Esophagus (tissue), 2 donors: ENCODE measurements at regions not wholly inside any gene's neighbourhood (a gene's known extent, or its start where the extent isn't known, plus 50 kb on each side); places are given as distances from the start of the nearest gene placed in this dataset.

Experiments
- H3K27ac ChIP-seq, 2 donors: one replicate each; pipeline ENCODE4 v1.5.1; 2013; ENCODE audit warnings: low read depth in 2 of 2, mild to moderate bottlenecking in 2 of 2, inconsistent platforms in 1 of 2, low read length in 1 of 2, moderate library complexity in 1 of 2
- H3K27me3 ChIP-seq, 2 donors: one replicate each; pipeline ENCODE4 v1.6.1; 2013; ENCODE audit warnings: low read length in 2 of 2, control low read depth in 1 of 2, mild to moderate bottlenecking in 1 of 2; ENCODE audit not compliant: insufficient read depth in 2 of 2, control insufficient read depth in 1 of 2
- H3K36me3 ChIP-seq, 2 donors: one replicate each; pipeline ENCODE4 v1.6.1; 2013; ENCODE audit warnings: low read length in 1 of 2; ENCODE audit not compliant: control insufficient read depth in 2 of 2, insufficient read depth in 2 of 2
- H3K4me1 ChIP-seq, 2 donors: one replicate each; pipeline ENCODE4 v1.6.1; 2013; ENCODE audit warnings: low read length in 1 of 2; ENCODE audit not compliant: control insufficient read depth in 2 of 2, insufficient read depth in 2 of 2
- H3K4me3 ChIP-seq, 2 donors: one replicate each; pipeline ENCODE4 v1.5.1; 2013; ENCODE audit warnings: low read length in 2 of 2, mild to moderate bottlenecking in 2 of 2, low read depth in 1 of 2, moderate library complexity in 1 of 2
- H3K9me3 ChIP-seq, 2 donors: one replicate each; pipeline ENCODE4 v1.6.1; 2013; ENCODE audit warnings: mild to moderate bottlenecking in 2 of 2, low read depth in 1 of 2, low read length in 1 of 2, moderate library complexity in 1 of 2; ENCODE audit not compliant: control insufficient read depth in 2 of 2, insufficient read depth in 1 of 2
- WGBS, 2 donors: extraction: QIAGEN DNeasy Blood & Tissue Kit; methylation state at CpG; one replicate each; pipeline ENCODE4 v1.1.7; 2013; 5-methylcytosine and 5-hydroxymethylcytosine counted together
- donor health status: healthy with polysubstance abuse.
- donor health status: Bipolar disorder and iron deficiency.

DNA sequence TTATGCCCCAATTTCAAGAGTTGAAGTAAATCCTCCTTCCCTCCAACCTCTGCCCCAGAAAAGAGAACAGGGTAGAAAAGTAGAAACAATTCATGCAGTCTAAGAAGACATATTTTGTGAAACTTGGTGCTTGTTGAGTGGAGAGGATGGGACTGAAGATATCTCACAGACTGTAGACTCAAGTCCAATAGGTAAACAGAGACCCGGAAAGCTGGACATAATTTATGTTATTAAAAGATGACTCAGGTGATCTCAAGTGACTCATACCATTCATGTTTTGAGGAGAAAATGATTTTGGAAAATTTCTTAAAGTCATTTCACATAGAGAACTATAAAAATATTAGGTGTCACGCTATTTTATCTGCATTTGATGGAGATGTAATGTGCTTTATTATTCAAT is 203.1 kb upstream of the SOX9 start:
- Histone ChIP-seq H3K27ac (no peak overlapping the region), H3K4me1 (no peaks in the 10 kb centered on the region), H3K27me3 (peaks cover 0 to 4% of the 10 kb centered on the region in 2 donors), H3K4me3 (no peak overlapping the region), H3K36me3 (no peaks in the 10 kb centered on the region), H3K9me3 (no peaks in the 10 kb centered on the region)
- 70 to 73% methylated on average over 2 of the region's 2 CpGs for WGBS, 2 donors

DNA sequence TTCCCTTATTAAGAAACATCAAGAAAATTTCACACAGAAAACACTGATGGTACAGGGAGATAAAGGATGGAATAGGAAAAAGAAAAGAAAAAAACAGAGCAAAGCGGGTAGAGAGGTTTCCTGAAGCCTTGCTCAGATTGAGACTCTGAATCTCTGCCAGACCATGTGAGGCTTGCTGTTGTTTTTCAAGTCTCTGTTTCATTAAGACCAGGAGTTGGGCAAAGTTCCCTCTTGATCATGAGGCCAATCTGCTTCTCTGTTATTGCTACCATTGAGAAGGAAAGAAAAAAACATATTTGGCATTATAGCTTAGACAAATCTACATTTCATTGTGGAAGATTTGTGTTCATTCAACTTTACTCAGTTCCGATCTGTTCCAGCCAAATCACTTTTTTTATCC is 201.6 kb upstream of the SOX9 start:
- Histone ChIP-seq H3K27me3 (peaks cover 0 to 4% of the 10 kb centered on the region in 2 donors), H3K36me3 (no peaks in the 10 kb centered on the region), H3K27ac (no peak overlapping the region), H3K4me1 (no peaks in the 10 kb centered on the region), H3K4me3 (no peak overlapping the region), H3K9me3 (no peaks in the 10 kb centered on the region)
- 59 to 69% methylated on average over 2 of the region's 2 CpGs for WGBS, 2 donors

DNA sequence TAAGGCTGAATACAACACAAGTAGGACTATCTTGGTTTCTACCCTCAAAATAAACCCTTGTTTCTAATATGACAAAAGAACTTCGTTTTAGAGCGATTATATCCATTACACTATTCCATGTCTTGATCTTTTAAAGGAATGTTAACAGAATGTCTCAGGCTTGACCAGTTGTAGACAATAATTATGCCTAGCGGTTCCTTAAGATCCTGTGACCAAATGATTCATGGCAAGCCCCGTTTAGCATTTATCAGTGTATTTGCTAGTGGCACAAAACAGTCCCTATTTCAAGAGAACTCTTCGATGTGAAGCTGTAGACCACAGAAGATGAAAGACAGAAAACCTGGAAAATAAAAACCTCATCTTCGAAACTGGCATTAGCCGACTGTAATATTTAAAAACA is 200.9 kb upstream of the SOX9 start:
- no peaks in the 10 kb centered on the region for H3K36me3 ChIP-seq
- no peaks in the 10 kb centered on the region for H3K9me3 ChIP-seq
- peaks cover 0 to 2% of the 10 kb centered on the region in 2 donors for H3K27me3 ChIP-seq
- WGBS, 2 donors: 70 to 80% methylated on average over 7 of the region's 7 CpGs
- no peak overlapping the region for H3K27ac ChIP-seq
- H3K4me3 ChIP-seq: no peak overlapping the region
- no peaks in the 10 kb centered on the region for H3K4me1 ChIP-seq

DNA sequence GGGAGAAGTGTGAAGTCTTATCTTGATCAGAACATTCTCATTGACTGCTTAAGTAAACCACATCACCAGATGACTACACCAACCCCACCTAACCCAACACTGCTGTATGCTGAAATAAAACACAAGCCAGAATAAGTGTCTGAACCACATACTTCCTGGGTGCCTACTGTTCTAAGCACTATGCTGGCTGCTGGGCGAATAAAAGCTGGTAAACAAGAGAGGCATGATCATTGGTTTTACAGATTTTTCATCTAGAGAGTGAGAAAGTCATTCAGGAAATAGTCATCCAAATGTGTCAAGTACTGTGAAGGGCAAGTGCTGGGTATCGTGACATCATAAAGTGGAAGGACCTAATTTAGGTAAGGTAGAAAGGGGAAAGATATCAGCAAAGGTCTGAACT is 199.0 kb upstream of the SOX9 start:
- H3K4me3 ChIP-seq: no peak overlapping the region
- 81 to 85% methylated on average over 2 of the region's 2 CpGs for WGBS, 2 donors
- H3K27ac ChIP-seq: no peak overlapping the region

DNA sequence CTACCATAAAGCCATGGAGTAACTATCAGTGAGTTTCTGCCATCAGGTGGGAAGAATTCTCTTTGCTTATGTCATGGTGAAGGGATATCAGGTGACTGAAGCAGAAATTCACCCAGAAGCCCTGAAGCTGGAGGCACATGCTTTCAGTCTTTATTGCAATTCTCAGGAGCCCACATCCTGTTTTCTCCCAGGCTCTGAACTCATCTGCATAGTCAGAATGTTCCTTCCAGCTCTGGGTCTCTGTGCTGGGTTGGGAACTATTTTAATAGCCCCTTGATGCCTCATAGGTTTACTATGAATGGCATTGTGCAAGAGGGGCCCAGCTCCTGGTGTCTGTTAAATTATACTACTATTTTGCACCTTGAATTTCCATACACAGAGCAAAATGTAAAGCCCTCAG is 198.4 kb upstream of the SOX9 start:
- no peaks in the 10 kb centered on the region for H3K9me3 ChIP-seq
- no peaks in the 10 kb centered on the region for H3K4me1 ChIP-seq
- H3K36me3 ChIP-seq: no peaks in the 10 kb centered on the region
- H3K27me3 ChIP-seq: no peaks in the 10 kb centered on the region
- no peak overlapping the region for H3K4me3 ChIP-seq
- H3K27ac ChIP-seq: no peak overlapping the region

More for the DNA sequence above, 199.0 kb upstream of the SOX9 start:
- Histone ChIP-seq H3K27me3 (no peaks in the 10 kb centered on the region), H3K36me3 (no peaks in the 10 kb centered on the region), H3K4me1 (no peaks in the 10 kb centered on the region), H3K9me3 (no peaks in the 10 kb centered on the region)

DNA sequence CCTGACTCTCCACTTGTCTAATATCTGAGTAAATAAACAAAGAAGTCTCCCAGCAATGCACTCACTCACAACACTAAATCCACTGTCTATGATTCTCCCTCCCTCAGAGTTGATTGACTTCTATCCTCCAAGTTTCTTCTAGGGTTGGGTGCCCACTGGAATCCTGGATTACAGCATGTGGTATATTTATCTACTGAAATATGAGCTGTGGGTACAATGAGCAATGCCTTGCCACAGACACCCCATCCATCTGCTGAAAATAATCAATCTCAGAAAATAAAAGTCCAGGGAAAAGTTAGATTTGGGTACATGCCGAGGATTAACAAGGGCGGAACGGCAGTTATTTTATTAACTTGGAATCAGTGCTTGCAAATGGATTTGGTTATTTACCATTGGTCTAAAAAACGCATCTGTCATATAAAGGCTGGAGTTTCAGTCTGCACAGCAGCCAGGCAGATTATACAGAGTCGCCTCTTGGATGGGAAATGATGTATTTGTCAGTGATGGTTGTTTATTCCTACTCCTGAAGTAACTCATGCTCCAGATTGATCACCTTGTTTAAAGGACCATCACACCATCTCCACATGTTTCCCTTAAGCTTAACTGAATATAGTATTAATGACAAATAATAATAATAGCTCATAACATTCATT is 193.9 kb upstream of the SOX9 start:
- WGBS, 2 donors: 50 to 51% methylated on average over 5 of the region's 5 CpGs
- no peaks in the 10 kb centered on the region for H3K36me3 ChIP-seq
- H3K9me3 ChIP-seq: no peaks in the 10 kb centered on the region
- H3K4me3 ChIP-seq: no peak overlapping the region
- H3K27me3 ChIP-seq: no peaks in the 10 kb centered on the region
- H3K4me1 ChIP-seq: no peaks in the 10 kb centered on the region
- no peak overlapping the region for H3K27ac ChIP-seq

DNA sequence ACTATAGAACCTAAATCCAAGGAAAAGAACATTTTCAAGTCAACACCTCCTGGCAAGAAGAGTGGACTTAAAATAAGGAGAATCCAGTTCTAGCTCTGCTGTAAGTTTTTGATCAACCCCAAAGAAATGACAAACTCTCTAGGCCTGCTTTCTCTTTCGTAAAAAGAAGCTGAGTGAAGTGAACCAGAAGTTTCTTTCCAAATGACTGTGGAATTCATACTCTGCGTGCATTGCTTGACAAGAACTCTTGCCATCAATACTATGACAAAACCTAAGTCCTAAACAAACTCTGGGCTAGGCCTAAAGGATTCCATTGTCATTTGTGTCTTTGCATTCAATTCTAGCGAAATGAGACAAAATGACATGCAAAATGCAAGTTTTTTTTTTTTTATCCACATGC is 187.5 kb upstream of the SOX9 start:
- Histone ChIP-seq H3K27ac (no peak overlapping the region), H3K36me3 (no peaks in the 10 kb centered on the region), H3K27me3 (no peaks in the 10 kb centered on the region), H3K4me3 (no peak overlapping the region), H3K9me3 (no peaks in the 10 kb centered on the region), H3K4me1 (no peaks in the 10 kb centered on the region)
- 81 to 83% methylated on average over 3 of the region's 3 CpGs for WGBS, 2 donors

DNA sequence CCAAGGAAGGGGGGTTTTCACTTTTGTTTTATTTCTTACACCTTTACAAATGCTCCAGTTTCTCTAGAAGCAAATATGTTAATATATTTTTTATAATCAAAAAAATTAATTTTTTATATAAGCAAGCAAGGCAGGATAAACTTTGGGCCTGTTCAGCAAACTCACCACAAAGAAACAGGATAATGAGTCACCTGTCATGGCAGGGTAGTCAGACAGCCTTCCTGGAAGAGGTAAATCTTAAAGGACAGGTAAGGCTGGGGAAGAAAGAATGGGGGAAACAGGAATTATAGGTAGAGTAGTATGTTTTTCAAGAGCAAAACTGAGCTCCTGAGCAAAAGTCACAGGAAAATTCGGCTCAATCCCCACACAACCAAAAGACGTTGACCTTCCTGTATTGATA is 186.3 kb upstream of the SOX9 start:
- no peaks in the 10 kb centered on the region for H3K36me3 ChIP-seq
- no peaks in the 10 kb centered on the region for H3K9me3 ChIP-seq
- no peaks in the 10 kb centered on the region for H3K4me1 ChIP-seq
- H3K27me3 ChIP-seq: no peaks in the 10 kb centered on the region
- no peak overlapping the region for H3K27ac ChIP-seq
- WGBS, 2 donors: 80 to 84% methylated on average over 2 of the region's 2 CpGs
- no peak overlapping the region for H3K4me3 ChIP-seq

DNA sequence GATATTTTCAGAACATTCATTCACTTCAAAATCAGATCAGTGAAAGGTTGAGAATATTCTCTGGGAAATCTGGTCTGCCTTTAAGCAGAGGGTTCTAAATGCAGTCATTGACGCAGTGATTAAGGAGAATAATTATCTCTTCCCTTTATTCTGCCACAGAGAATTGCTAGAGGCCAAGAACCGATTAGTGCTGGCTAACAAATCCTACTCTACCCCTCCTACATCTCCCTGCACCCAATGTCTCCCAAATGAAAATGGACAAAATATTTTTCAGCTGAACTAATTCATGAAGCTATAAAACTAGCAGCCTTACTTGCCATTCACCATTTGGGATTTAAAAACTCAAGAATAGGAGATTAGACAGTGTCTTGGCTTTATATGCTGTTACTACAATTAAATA is 185.5 kb upstream of the SOX9 start:
- Histone ChIP-seq H3K27me3 (no peaks in the 10 kb centered on the region), H3K4me1 (no peaks in the 10 kb centered on the region), H3K27ac (no peak overlapping the region), H3K9me3 (no peaks in the 10 kb centered on the region), H3K36me3 (no peaks in the 10 kb centered on the region), H3K4me3 (no peak overlapping the region)
- 59 to 62% methylated on average over 2 of the region's 2 CpGs for WGBS, 2 donors

DNA sequence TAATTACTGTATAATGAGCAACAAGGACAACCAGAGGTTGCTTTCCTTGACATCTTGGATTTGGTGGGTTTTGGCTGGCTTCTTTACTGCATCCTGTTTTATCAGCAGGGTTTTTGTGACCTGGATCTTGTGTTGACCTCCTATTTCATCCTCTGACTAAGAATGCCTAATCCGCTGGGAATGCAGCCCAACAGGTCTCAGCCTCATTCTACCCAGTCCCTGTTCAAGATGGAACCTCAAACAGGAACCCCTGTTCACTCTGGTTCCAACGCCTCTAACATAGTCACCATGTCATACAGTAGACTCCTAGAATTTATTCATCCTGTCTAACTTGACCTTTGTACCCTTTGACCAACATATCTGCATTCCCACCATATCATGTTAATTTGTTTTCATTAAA is 183.8 kb upstream of the SOX9 start:
- Histone ChIP-seq H3K36me3 (no peaks in the 10 kb centered on the region), H3K9me3 (no peaks in the 10 kb centered on the region), H3K4me1 (no peaks in the 10 kb centered on the region), H3K27ac (no peak overlapping the region), H3K4me3 (no peak overlapping the region), H3K27me3 (no peaks in the 10 kb centered on the region)
- WGBS, 2 donors: 71 to 84% methylated on average over 2 of the region's 2 CpGs
